ENCODE measurements at regions not wholly inside any gene's neighbourhood (a gene's known extent, or its start where the extent isn't known, plus 50 kb on each side); places are given as distances from the start of the nearest gene placed in this dataset.
"Not testable (repeated sequence)": the region's sequence is repeated elsewhere in the genome, so short reads cannot be mapped to it uniquely, and the experiment has no call there.

DNA sequence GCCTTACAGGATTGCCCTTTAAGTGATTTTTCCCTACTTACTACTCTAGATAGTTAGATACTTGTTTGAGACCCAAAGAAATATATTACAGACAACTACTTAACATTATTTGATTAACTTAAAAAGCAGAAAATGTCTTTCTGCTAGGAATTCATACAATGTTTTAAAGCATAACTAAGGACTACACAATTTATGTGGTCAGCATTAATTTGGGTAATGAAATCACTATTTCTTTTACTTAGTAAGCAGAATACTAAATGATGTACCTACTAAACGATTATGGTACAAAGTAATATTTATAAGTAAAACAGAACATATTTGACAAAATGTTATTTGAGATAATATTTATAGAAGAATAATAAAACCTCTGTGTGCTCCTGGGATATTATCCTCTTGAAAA, 371.9 kb upstream of the ARRDC3 start:
- Histone ChIP-seq H3K9me3 (ENCODE audit: control insufficient read depth, insufficient read depth, low read depth, low read length) (no peaks in the 10 kb centered on the region), H3K4me3 (ENCODE audit: low read depth in 2 of 2, low read length in 2 of 2) (no peak overlapping the region), H3K36me3 (ENCODE audit: control insufficient read depth, insufficient read depth, low read length) (no peaks in the 10 kb centered on the region), H3K4me1 (ENCODE audit: control insufficient read depth, insufficient read depth, low read length) (peaks cover 3% of the 10 kb centered on the region; the same call in 1 of the 2 replicates), H3K27ac (ENCODE audit: low read length) (no peak overlapping the region), H3K27me3 (ENCODE audit: control insufficient read depth, insufficient read depth, low read length) (no peaks in the 10 kb centered on the region)
- ChIA-PET CTCF (no interaction called here), POLR2A (no interaction called here)
- BruUV-seq (replicated peaks): no TSS peak
- in situ Hi-C loops (cut with HindIII; ENCODE audit: low pct_unique_long_range_greater_than_20kb, low sequenced_read_pairs) (no loop called here), intact Hi-C loops (cut with micrococcal nuclease; ENCODE audit: unreplicated experiment) (no loop called here)
- ATAC-seq: no peak
- DNase-seq (ENCODE audit: low read depth, low spot score): no peak
- TF ChIP-seq, protein P1, sequence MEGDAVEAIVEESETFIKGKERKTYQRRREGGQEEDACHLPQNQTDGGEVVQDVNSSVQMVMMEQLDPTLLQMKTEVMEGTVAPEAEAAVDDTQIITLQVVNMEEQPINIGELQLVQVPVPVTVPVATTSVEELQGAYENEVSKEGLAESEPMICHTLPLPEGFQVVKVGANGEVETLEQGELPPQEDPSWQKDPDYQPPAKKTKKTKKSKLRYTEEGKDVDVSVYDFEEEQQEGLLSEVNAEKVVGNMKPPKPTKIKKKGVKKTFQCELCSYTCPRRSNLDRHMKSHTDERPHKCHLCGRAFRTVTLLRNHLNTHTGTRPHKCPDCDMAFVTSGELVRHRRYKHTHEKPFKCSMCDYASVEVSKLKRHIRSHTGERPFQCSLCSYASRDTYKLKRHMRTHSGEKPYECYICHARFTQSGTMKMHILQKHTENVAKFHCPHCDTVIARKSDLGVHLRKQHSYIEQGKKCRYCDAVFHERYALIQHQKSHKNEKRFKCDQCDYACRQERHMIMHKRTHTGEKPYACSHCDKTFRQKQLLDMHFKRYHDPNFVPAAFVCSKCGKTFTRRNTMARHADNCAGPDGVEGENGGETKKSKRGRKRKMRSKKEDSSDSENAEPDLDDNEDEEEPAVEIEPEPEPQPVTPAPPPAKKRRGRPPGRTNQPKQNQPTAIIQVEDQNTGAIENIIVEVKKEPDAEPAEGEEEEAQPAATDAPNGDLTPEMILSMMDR (IDR thresholded peaks at IDR 0.05): no peak
- TF ChIP-seq SIN3A (IDR thresholded peaks at IDR 0.05; ENCODE audit: borderline replicate concordance, insufficient read depth, low read depth, low read length) (no peak), TCF7L2 (IDR thresholded peaks at IDR 0.05; ENCODE audit: low read depth, low read length) (no peak), POLR2AphosphoS5 (IDR thresholded peaks at IDR 0.05; ENCODE audit: low read depth, low read length) (no peak)
- TF ChIP-seq, protein P2, sequence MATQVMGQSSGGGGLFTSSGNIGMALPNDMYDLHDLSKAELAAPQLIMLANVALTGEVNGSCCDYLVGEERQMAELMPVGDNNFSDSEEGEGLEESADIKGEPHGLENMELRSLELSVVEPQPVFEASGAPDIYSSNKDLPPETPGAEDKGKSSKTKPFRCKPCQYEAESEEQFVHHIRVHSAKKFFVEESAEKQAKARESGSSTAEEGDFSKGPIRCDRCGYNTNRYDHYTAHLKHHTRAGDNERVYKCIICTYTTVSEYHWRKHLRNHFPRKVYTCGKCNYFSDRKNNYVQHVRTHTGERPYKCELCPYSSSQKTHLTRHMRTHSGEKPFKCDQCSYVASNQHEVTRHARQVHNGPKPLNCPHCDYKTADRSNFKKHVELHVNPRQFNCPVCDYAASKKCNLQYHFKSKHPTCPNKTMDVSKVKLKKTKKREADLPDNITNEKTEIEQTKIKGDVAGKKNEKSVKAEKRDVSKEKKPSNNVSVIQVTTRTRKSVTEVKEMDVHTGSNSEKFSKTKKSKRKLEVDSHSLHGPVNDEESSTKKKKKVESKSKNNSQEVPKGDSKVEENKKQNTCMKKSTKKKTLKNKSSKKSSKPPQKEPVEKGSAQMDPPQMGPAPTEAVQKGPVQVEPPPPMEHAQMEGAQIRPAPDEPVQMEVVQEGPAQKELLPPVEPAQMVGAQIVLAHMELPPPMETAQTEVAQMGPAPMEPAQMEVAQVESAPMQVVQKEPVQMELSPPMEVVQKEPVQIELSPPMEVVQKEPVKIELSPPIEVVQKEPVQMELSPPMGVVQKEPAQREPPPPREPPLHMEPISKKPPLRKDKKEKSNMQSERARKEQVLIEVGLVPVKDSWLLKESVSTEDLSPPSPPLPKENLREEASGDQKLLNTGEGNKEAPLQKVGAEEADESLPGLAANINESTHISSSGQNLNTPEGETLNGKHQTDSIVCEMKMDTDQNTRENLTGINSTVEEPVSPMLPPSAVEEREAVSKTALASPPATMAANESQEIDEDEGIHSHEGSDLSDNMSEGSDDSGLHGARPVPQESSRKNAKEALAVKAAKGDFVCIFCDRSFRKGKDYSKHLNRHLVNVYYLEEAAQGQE (IDR thresholded peaks at IDR 0.05; ENCODE audit: insufficient read depth in 1 of 2, low read depth in 2 of 2, low read length in 1 of 2): no peak

DNA sequence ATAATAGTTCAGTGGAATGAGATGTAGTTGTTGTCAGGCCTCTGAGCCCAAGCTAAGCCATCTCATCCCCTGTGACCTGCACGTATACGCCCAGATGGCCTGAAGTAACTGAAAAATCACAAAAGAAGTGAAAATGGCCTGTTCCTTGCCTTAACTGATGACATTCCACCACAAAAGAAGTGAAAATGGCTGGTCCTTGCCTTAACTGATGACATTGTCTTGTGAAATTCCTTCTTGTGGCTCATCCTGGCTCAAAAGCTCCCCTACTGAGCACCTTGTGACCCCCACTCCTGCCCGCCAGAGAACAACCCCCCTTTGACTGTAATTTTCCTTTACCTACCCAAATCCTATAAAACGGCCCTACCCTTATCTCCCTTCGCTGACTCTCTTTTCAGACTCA, 361.4 kb upstream of the ARRDC3 start:
- H3K36me3 ChIP-seq (ENCODE audit: control insufficient read depth, insufficient read depth, low read length); intact Hi-C loops (cut with micrococcal nuclease; ENCODE audit: unreplicated experiment); H3K4me1 ChIP-seq (ENCODE audit: control insufficient read depth, insufficient read depth, low read length); BruUV-seq (replicated peaks); H3K9me3 ChIP-seq (ENCODE audit: control insufficient read depth, insufficient read depth, low read depth, low read length); H3K27ac ChIP-seq (ENCODE audit: low read length); DNase-seq (ENCODE audit: low read depth, low spot score); ATAC-seq; H3K27me3 ChIP-seq (ENCODE audit: control insufficient read depth, insufficient read depth, low read length); H3K4me3 ChIP-seq (ENCODE audit: low read depth in 2 of 2, low read length in 2 of 2); CTCF ChIA-PET; in situ Hi-C loops (cut with HindIII; ENCODE audit: low pct_unique_long_range_greater_than_20kb, low sequenced_read_pairs); POLR2A ChIA-PET: not testable (repeated sequence)

DNA sequence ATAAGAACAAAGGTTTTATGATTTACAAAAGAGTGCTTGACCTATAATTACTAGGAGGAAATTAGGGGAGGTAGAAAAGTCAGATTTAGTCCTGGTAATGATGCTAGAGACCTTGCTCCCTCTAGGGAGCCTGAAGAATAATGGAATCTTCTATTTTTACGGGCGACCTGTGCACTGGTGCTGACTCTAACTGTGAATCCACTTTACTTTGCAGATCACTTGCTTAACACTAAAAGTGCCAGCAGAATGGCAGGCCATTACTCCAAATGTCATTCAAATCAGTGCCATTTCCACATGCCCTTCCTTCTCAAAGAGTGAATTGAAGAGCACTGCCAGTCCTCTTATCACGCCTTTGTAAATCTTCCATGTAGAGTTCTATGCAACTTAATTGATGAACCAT, 359.4 kb upstream of the ARRDC3 start:
- intact Hi-C loops (cut with micrococcal nuclease; ENCODE audit: unreplicated experiment): no loop called here

More for the DNA sequence above, 359.4 kb upstream of the ARRDC3 start:
- H3K4me3 ChIP-seq (ENCODE audit: low read depth in 2 of 2, low read length in 2 of 2): no peak overlapping the region
- no peaks in the 10 kb centered on the region for H3K27me3 ChIP-seq (ENCODE audit: control insufficient read depth, insufficient read depth, low read length)
- DNase-seq (ENCODE audit: low read depth, low spot score): no peak
- H3K4me1 ChIP-seq (ENCODE audit: control insufficient read depth, insufficient read depth, low read length): no peaks in the 10 kb centered on the region
- ChIA-PET CTCF (no interaction called here), POLR2A (no interaction called here)
- no TSS peak for BruUV-seq (replicated peaks)
- ATAC-seq: no peak
- in situ Hi-C loops (cut with HindIII; ENCODE audit: low pct_unique_long_range_greater_than_20kb, low sequenced_read_pairs): no loop called here
- H3K9me3 ChIP-seq (ENCODE audit: control insufficient read depth, insufficient read depth, low read depth, low read length): no peaks in the 10 kb centered on the region
- H3K36me3 ChIP-seq (ENCODE audit: control insufficient read depth, insufficient read depth, low read length): no peaks in the 10 kb centered on the region
- no peak for TF ChIP-seq TCF7L2 (IDR thresholded peaks at IDR 0.05; ENCODE audit: low read depth, low read length)
- TF ChIP-seq, protein P2 (IDR thresholded peaks at IDR 0.05; ENCODE audit: insufficient read depth in 1 of 2, low read depth in 2 of 2, low read length in 1 of 2): no peak
- no peak for TF ChIP-seq SIN3A (IDR thresholded peaks at IDR 0.05; ENCODE audit: borderline replicate concordance, insufficient read depth, low read depth, low read length)
- TF ChIP-seq POLR2AphosphoS5 (IDR thresholded peaks at IDR 0.05; ENCODE audit: low read depth, low read length): no peak
- TF ChIP-seq, protein P1 (IDR thresholded peaks at IDR 0.05): no peak
- no peak overlapping the region for H3K27ac ChIP-seq (ENCODE audit: low read length)
